Heart right ventricle (tissue), 16 donors: ENCODE measurements at regions not wholly inside any gene's neighbourhood (a gene's known extent, or its start where the extent isn't known, plus 50 kb on each side); places are given as distances from the start of the nearest gene placed in this dataset.

Experiments
- ATAC-seq, 8 donors: fragments of 200-7000 bp; cut with Tn5 transposase; one replicate each; pipeline ENCODE4 v1.9.1; 2020; ENCODE audit warnings: mild to moderate bottlenecking in 8 of 8, moderate library complexity in 8 of 8, moderate number of reproducible peaks in 1 of 8
- DNase-seq, 2 donors: peaks; one replicate each; pipeline ENCODE4 v3.0.0-alpha.2; 2020
- H3K27ac ChIP-seq, 10 donors: fragments of 200-600 bp; sonication (generic) in 2 of 10; one replicate each; pipeline versions ENCODE4 v1.5.0 to v1.8.0; 2020 to 2022; ENCODE audit warnings: mild to moderate bottlenecking in 3 of 10
- H3K27me3 ChIP-seq, 7 donors: fragments of 200-600 bp; one replicate each; pipeline ENCODE4 v1.8.0; 2021 to 2022; ENCODE audit warnings: mild to moderate bottlenecking in 2 of 7
- H3K36me3 ChIP-seq, 9 donors: fragments of 200-600 bp; sonication (generic) in 1 of 9; one replicate each; pipeline versions ENCODE4 v1.5.0 to v1.8.0; 2020 to 2022; ENCODE audit warnings: mild to moderate bottlenecking in 2 of 9
- H3K4me1 ChIP-seq, 9 donors: fragments of 200-600 bp; sonication (generic) in 1 of 9; one replicate each; pipeline versions ENCODE4 v1.5.0 to v1.8.0; 2020 to 2022; ENCODE audit warnings: mild to moderate bottlenecking in 4 of 9
- H3K4me3 ChIP-seq, 10 donors: fragments of 200-600 bp; sonication (generic) in 2 of 10; one replicate each; pipeline versions ENCODE4 v1.5.0 to v1.8.0; 2020 to 2022; ENCODE audit warnings: mild to moderate bottlenecking in 7 of 10, moderate library complexity in 2 of 10
- H3K9me3 ChIP-seq, 11 donors: fragments of 200-600 bp in 10 of 11; sonication (generic) in 2 of 11; one replicate each; pipeline versions ENCODE4 v1.5.0 to v1.8.0; 2013 to 2022; ENCODE audit warnings: mild to moderate bottlenecking in 2 of 11, control low read depth in 1 of 11, moderate library complexity in 1 of 11
- WGBS, 2 donors: extraction: QIAGEN DNeasy Blood & Tissue Kit; methylation state at CpG; one replicate each; pipeline ENCODE4 v1.1.7; 2013; ENCODE audit warnings: inconsistent platforms in 1 of 2; 5-methylcytosine and 5-hydroxymethylcytosine counted together
- intact Hi-C, 10 donors: fragments of 100-400 bp; cut with DNase I; formaldehyde crosslinking; loops; one replicate each; pipeline versions ENCODE4 v1.11.1 to v1.14.2; 2022
- TF ChIP-seq, protein P1 (sequence below), 9 donors: fragments of 200-600 bp; sonication (generic) in 2 of 9; IDR thresholded peaks; one replicate each; pipeline versions ENCODE4 v1.5.0 to v1.8.0; 2021 to 2022; ENCODE audit warnings: antibody characterized with exemption in 9 of 9, mild to moderate bottlenecking in 5 of 9, moderate library complexity in 1 of 9
- donor health status: Arrhythmogenic right ventricular cardiomyopathy.
- donor health status: ischemic (EF 13 %, LVEDD 7.1; RV severe dilation, severe dysfunction).
- donor health status: healthy with polysubstance abuse.
- donor health status: DM: no; HTN: yes; CAD: no.
- donor health status: DM: no; HTN: no; CAD: no.
- donor health status: ischemic (EF 25% LVEDD 6.9; RV normal size, moderate dysfunction).
- donor health status: ischemic (EF 25% LVEDD 5.7; RV mildly dilated, moderate dysfunction).
- donor health status: healthy.
- donor health status: DM: yes; HTN: yes; CAD: no.
- donor health status: Ischemic cardiomyopathy.
- donor health status: ischemic (EF 35%, LVEDD 5.7; RV mildly dilated, moderate dysfunction).
- donor health status: nonischemic (EF 11% LVEDD 7.7; RV severe dilation, severe dysfunction).
- donor health status: DM: yes; HTN: yes; CAD: no.
- donor health status: PGD.
- donor health status: ischemic (EF 29% LVEDD 5.4; RV normal size, mild dysfunction).
- donor health status: nonischemic (EF 23%, LVEDD 6.1; RV moderate dilation, normal function).

DNA sequence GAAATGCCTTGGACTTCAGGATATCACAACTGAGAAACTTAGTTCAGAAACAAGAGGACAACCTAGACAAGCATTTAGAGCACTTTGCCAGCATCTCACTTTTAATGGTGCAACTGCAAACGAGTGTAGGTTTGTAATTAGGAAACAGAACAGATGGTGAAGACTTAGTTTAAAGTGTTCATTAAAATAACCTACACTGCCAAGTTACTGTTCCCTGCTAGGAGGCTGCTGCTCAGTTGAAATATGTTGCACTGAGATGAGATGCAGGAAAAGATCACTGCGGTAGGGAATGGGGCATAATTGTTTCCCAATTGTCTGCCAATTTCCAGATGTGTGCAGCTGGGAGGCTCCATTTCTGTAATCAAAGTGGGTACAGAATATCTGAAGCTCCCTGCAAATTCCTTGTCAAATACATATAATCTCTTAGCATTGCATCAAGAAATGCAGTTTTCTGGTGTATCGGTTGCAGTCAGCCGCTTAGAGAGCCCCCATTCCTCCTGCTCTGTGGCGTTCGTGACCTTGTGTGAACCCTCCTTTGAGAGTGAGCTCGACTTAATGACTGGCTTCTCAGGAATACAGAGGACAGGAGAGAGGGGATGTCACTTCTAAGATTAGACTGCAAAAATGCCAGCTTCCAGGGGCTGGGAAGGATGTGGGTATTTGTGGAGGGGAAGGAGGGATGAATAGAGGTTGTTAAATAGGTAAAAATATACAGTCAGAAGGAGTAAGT lies 448.9 kb downstream of the MED10 start:
- TF ChIP-seq, protein P1, sequence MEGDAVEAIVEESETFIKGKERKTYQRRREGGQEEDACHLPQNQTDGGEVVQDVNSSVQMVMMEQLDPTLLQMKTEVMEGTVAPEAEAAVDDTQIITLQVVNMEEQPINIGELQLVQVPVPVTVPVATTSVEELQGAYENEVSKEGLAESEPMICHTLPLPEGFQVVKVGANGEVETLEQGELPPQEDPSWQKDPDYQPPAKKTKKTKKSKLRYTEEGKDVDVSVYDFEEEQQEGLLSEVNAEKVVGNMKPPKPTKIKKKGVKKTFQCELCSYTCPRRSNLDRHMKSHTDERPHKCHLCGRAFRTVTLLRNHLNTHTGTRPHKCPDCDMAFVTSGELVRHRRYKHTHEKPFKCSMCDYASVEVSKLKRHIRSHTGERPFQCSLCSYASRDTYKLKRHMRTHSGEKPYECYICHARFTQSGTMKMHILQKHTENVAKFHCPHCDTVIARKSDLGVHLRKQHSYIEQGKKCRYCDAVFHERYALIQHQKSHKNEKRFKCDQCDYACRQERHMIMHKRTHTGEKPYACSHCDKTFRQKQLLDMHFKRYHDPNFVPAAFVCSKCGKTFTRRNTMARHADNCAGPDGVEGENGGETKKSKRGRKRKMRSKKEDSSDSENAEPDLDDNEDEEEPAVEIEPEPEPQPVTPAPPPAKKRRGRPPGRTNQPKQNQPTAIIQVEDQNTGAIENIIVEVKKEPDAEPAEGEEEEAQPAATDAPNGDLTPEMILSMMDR (IDR thresholded peaks at IDR 0.05) = no peak
- Histone ChIP-seq H3K4me1 (no peaks in the 10 kb centered on the region), H3K27ac (no peak overlapping the region), H3K36me3 (no peaks in the 10 kb centered on the region), H3K4me3 (no peak overlapping the region), H3K27me3 (peaks cover 0 to 29% (median 7%) of the 10 kb centered on the region in 7 donors), H3K9me3 (no peaks in the 10 kb centered on the region)
- WGBS, 2 donors = 52 to 55% methylated on average over 7 of the region's 7 CpGs
- no peak for DNase-seq
- intact Hi-C loops = no loop called here
- ATAC-seq = no peak

DNA sequence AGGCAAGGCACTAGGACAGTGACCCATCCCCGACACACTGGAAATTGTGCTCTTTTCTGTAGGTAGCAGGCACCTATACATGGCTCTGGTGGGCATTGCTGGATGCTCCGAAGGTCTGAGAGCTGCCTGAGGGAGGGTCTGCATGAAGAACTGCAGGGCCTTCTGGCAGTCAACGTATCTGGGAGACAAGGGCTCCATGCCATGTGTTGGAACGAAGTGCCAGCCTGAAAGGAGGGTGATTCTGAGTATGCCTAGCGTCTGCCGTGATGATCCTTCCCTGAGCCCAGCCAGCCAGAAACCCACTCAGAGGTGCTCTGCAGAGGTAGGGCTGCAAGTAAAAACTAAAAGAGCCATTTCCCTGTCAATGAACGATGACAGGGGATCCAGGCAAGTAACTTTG lies 453.2 kb downstream of the MED10 start:
- no peak for ATAC-seq
- intact Hi-C loops = no loop called here
- 78 to 85% methylated on average over 7 of the region's 7 CpGs for WGBS, 2 donors
- Histone ChIP-seq H3K9me3 (no peaks in the 10 kb centered on the region), H3K27me3 (peaks cover 0 to 20% (median 7%) of the 10 kb centered on the region in 7 donors), H3K4me1 (no peaks in the 10 kb centered on the region), H3K27ac (no peak overlapping the region), H3K4me3 (no peak overlapping the region), H3K36me3 (no peaks in the 10 kb centered on the region)
- DNase-seq = no peak
- TF ChIP-seq, protein P1 (IDR thresholded peaks at IDR 0.05) = no peak

DNA sequence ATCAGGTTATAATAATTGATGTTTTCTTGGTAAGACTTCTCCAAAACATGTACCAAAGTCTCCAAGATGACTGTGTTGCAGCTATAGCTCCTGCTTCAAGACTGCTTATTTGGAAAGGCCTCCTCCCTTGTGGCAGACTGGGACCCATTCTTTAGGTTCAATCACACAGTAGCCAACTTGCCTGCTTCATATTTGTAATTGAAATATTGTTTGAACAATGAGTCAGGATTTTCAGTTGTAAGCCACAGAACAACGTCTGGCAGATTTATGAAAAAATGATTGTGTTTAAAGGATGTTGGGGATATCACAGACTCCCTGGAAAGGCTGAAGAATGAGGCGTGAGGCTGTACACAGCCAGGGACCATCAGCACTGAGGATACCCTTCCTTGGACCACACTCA lies 458.9 kb downstream of the MED10 start:
- Histone ChIP-seq H3K9me3 (no peaks in the 10 kb centered on the region), H3K27ac (no peak overlapping the region), H3K4me1 (no peaks in the 10 kb centered on the region), H3K27me3 (no peaks in the 10 kb centered on the region), H3K4me3 (no peak overlapping the region), H3K36me3 (no peaks in the 10 kb centered on the region)
- TF ChIP-seq, protein P1 (IDR thresholded peaks at IDR 0.05) = no peak
- ATAC-seq (no peak), DNase-seq (no peak)
- 62 to 66% methylated on average over 2 of the region's 2 CpGs for WGBS, 2 donors
- intact Hi-C loops = no loop called here

DNA sequence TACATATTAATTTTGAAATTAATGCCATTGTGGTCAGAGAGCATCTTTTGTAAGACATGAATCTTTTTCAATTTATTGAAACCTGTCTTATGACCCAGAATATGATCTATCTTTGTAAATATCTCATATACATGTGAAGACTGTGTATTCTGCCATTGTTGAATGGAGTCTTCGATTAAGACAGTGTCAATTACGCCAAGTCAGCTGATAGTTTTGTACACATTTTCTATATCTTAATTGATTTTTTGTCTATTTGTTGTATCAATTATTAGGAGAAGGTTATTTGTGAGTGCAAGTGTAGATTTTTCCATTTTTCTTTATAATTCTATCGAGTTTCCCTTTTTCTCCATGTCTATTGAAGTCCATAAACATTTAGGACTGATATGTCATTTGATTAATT lies 471.6 kb downstream of the MED10 start:
- Histone ChIP-seq H3K36me3 (no peaks in the 10 kb centered on the region), H3K27me3 (no peaks in the 10 kb centered on the region), H3K9me3 (no peaks in the 10 kb centered on the region), H3K4me1 (no peaks in the 10 kb centered on the region), H3K4me3 (no peak overlapping the region), H3K27ac (no peak overlapping the region)
- WGBS, 2 donors = 82 to 83% methylated on average over 3 of the region's 3 CpGs
- intact Hi-C loops = no loop called here
- ATAC-seq (no peak), DNase-seq (no peak)
- TF ChIP-seq, protein P1 (IDR thresholded peaks at IDR 0.05) = no peak
